ENCODE measurements at regions not wholly inside any gene's neighbourhood (a gene's known extent, or its start where the extent isn't known, plus 50 kb on each side); places are given as distances from the start of the nearest gene placed in this dataset.

DNA sequence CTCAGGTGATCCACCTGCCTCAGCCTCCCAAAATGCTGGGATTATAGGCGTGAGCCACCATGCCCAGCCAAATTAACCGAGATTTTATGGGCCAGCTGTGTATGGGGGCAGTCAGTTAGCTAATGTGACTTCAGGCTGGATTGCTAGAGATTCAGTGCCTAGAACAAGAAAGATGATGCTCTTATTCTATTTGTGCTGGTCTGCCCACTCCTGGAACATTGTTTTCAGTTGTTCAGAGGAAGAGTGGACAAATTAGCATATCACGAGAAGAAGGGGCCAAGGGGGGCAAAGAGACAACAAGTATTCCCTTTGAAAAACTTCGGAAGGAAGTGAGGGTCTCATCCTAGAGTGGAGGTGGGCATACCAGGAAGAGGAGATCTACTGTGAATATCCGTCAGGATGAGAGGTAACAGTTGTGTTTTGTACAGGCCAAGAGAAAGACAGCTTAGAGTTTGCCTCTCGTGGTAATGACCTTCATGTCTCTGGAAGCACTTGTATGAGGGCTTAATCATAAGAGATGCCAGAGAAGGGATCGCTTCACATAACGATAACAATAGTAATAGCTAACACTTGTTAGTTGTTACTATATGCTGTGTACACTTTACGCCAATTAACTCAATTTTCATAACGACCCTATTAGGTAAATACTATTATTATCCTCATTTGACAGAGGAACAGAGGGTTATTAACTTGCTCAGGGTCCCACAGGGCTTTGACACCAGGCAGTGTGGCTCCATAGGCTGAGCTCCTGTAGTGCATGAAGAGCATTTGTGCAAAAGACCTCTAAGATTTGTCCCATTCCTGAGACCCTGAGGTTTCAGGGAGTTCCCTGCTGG, 138.3 kb downstream of the DDX1 start:
- ChIA-PET CTCF (no interaction called here), POLR2A (no interaction called here)
- Mint-ChIP-seq H3K36me3 (ENCODE audit: low read depth) (no peaks in the 10 kb centered on the region), H3K4me1 (peaks cover 15% of the 10 kb centered on the region), H3K4me3 (no peak overlapping the region), H3K9me3 (no peaks in the 10 kb centered on the region), H3K27me3 (peaks cover 18% of the 10 kb centered on the region), H3K27ac (no peak overlapping the region)
- TF ChIP-seq, protein P1, sequence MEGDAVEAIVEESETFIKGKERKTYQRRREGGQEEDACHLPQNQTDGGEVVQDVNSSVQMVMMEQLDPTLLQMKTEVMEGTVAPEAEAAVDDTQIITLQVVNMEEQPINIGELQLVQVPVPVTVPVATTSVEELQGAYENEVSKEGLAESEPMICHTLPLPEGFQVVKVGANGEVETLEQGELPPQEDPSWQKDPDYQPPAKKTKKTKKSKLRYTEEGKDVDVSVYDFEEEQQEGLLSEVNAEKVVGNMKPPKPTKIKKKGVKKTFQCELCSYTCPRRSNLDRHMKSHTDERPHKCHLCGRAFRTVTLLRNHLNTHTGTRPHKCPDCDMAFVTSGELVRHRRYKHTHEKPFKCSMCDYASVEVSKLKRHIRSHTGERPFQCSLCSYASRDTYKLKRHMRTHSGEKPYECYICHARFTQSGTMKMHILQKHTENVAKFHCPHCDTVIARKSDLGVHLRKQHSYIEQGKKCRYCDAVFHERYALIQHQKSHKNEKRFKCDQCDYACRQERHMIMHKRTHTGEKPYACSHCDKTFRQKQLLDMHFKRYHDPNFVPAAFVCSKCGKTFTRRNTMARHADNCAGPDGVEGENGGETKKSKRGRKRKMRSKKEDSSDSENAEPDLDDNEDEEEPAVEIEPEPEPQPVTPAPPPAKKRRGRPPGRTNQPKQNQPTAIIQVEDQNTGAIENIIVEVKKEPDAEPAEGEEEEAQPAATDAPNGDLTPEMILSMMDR (IDR thresholded peaks at IDR 0.05), result no peak
- ATAC-seq (ENCODE audit: low read depth) (no peak), DNase-seq (no peak)
- intact Hi-C loops (cut with micrococcal nuclease), result no loop called here

DNA sequence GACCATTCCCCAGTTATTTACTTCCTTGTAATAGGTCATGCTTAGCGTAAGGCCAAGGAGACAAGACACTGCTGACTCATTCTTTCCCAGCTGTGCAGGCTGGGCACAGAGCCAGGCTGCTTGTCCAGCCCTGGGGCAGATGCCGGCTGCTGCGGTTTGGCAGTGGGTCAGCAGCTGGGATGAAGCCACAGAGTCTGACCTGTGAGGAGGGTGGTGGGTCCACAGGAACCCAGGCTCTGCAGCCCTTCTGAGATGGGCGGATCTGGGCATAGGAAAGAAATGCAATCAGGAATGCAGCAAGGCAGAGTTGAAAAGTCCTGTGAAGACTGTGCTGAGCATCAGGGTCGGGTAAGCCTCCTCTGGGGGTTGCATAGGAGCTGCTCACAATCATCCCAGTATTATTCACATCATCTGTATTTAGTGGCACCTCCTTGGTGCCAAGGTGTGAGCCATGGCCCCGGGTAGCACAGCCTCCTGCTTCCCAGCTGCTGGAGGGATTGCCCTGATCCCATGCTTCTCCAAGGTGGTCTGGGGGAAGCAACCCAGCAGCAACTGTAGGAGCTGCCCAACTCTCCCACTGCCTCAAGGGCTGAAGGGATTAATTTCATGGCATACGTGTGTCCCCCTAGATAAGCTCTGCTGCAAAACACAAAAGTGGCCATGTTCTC, 139.0 kb downstream of the DDX1 start:
- TF ChIP-seq, protein P1 (IDR thresholded peaks at IDR 0.05), result no peak
- DNase-seq, result no peak
- H3K36me3 Mint-ChIP-seq (ENCODE audit: low read depth), result no peaks in the 10 kb centered on the region
- CTCF ChIA-PET, result no interaction called here
- POLR2A ChIA-PET, result no interaction called here
- peaks cover 15% of the 10 kb centered on the region for H3K4me1 Mint-ChIP-seq
- no peaks in the 10 kb centered on the region for H3K9me3 Mint-ChIP-seq
- H3K4me3 Mint-ChIP-seq, result no peak overlapping the region
- intact Hi-C loops (cut with micrococcal nuclease), result no loop called here
- ATAC-seq (ENCODE audit: low read depth), result no peak
- H3K27ac Mint-ChIP-seq, result no peak overlapping the region
- H3K27me3 Mint-ChIP-seq, result peaks cover 18% of the 10 kb centered on the region

DNA sequence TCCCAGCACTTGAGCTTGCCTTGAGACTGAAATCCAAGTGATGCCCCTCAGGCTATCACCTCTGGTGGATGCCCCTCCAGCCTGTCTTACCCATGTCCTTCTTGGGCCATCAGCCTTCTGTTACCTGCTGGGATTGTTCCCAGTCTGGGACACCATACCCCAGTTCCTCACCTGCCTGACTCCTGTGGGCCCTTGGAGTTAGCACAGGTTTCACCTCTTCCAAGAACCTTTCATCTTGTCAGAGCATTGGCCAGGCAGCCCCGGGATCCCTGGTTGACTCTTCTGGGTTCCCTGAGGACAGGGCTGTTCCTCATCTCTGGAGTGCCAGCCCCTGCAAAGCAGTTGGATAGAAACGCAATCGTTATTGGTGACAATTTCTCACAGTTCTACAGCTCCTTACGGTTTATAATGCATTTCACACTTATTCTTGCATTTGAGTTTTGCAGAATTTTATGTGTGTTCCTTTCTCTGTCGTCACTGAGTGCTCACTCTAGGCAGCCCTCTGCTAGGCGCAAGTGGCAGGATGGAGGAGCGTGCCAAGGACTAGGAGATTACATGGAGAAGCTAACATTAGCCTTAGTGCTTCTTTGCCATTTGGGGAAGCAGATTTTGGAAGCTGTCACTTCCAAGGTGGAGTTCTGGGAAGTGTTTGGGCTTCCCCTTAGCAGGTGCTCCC, 139.7 kb downstream of the DDX1 start:
- no peak for DNase-seq
- no peaks in the 10 kb centered on the region for H3K9me3 Mint-ChIP-seq
- no peak overlapping the region for H3K27ac Mint-ChIP-seq
- CTCF ChIA-PET, result no interaction called here
- POLR2A ChIA-PET, result no interaction called here
- ATAC-seq (ENCODE audit: low read depth), result no peak
- H3K4me3 Mint-ChIP-seq, result no peak overlapping the region
- H3K4me1 Mint-ChIP-seq, result peaks cover 15% of the 10 kb centered on the region
- intact Hi-C loops (cut with micrococcal nuclease), result no loop called here
- TF ChIP-seq, protein P1 (IDR thresholded peaks at IDR 0.05), result no peak
- peaks cover 18% of the 10 kb centered on the region for H3K27me3 Mint-ChIP-seq
- no peaks in the 10 kb centered on the region for H3K36me3 Mint-ChIP-seq (ENCODE audit: low read depth)

DNA sequence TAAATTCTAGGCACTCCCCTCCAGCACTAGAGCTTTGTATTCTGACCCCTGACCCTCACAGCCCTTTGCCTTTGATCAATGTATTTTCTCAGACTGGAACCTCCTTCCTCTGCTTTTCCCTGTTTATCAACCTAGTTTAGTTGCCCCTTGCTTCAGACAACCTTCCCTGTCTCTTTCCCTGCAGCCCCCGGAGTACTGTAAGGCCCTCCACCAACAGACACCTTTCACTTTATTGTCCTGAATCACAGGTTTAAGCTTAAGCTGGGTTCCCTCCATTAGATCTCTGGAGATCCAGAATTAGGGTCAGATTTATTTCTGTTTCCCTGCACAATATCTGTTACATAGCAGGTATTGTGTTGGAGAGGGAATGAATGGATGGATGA, 140.2 kb downstream of the DDX1 start:
- Mint-ChIP-seq H3K4me3 (no peak overlapping the region), H3K36me3 (ENCODE audit: low read depth) (no peaks in the 10 kb centered on the region), H3K27me3 (peaks cover 18% of the 10 kb centered on the region), H3K9me3 (no peaks in the 10 kb centered on the region), H3K27ac (no peak overlapping the region), H3K4me1 (peaks cover 15% of the 10 kb centered on the region)
- intact Hi-C loops (cut with micrococcal nuclease), result no loop called here
- ChIA-PET POLR2A (no interaction called here), CTCF (no interaction called here)
- TF ChIP-seq, protein P1 (IDR thresholded peaks at IDR 0.05), result no peak
- no peak for DNase-seq
- no peak for ATAC-seq (ENCODE audit: low read depth)

Measured in activated B cell treated with CpG ODN at 0.5 μM for 24 hours (primary cell).